ENCODE measurements at regions not wholly inside any gene's neighbourhood (a gene's known extent, or its start where the extent isn't known, plus 50 kb on each side); places are given as distances from the start of the nearest gene placed in this dataset.

GRCh38 chr4:11342401-11342800, 86.3 kb downstream of the HS3ST1 start:
- intact Hi-C loops (cut with DNase I), result no loop called here
- DNase-seq, result no peak

DNA sequence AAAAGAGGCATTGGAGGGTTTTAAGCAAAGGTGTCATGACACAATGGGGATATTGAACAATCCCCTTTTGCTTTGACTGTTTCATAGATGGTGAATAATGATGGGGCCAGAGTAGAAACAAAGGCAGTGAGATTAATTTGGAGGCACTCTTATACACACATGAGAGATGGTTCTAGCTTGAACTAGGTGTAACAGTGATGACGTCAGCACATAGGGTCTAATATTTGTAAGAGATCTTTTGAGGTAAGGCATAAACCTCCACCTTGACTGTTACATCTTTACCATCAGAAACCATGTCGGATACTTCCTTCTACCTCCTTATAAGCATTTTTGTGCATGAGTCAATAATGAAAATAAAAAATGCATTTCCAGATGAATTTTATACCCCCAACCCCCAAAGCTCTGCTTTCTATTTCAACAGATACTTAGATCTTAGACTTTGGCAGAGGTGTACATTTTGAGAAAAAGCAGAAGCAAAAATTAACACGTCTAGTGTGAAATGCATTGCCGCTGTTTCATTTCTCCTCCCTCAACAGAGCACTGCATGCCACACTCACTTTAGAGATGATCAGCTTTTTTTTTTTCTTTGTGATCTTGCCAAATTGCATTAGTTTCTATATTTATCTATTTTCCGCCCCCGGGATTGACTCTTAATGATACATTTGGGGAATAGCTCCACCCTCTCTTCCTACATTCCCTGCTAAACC, 87.2 kb downstream of the HS3ST1 start:
- intact Hi-C loops (cut with DNase I), result no loop called here
- peak in 8 of 42 donors; percentile 1 to 49 (median 6) for DNase-seq

- intact Hi-C loops (cut with DNase I), result no loop called here
- no peak for DNase-seq
These were observed 89.5 kb downstream of the HS3ST1 start for GRCh38 chr4:11338956-11339782.

DNA sequence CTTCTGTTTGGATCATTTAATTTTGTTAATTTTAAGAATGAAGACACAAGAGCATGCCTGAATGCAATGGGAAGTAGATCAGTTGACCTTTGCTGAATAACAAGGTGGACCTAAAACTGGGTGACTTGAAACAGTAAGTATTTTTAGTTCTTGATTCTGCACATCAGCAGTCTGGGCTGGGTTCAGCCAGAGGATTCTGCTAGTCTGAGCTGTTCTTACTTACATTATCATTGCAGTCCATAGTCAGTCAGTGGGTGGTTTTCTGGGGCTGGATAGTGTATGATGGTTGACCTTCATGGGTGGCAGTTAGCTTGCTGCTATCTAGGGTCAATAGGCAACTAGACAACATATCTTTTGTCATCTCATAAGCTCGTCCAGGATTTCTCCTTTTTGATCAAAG, 91.4 kb downstream of the HS3ST1 start:
- intact Hi-C loops (cut with DNase I), result no loop called here
- no peak for DNase-seq

GRCh38 chr4:11336435-11336834, 92.3 kb downstream of the HS3ST1 start:
- DNase-seq, result no peak
- intact Hi-C loops (cut with DNase I), result no loop called here

GRCh38 chr4:11334887-11335286, 93.8 kb downstream of the HS3ST1 start:
- intact Hi-C loops (cut with DNase I), result no loop called here
- no peak for DNase-seq

DNA sequence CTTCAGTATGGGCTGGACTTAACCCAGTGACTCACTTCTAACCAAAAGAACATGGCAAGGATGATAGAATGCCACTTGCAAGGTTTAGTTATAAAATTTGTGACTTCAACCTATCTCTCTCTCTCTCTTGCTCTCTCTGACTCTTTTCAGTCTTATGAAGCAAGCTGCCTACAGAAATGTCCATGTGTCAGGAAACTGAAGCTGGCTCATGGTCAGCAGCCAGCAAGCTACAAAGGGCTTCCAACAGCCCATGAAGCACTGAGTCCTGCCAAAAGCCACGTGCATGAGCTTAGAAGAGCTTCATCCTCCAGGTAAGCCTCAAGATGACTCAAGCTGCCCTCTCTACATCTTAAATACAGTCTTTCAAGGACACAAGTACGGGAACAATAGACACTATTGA, 100.3 kb downstream of the HS3ST1 start:
- DNase-seq, result no peak
- intact Hi-C loops (cut with DNase I), result no loop called here

DNA sequence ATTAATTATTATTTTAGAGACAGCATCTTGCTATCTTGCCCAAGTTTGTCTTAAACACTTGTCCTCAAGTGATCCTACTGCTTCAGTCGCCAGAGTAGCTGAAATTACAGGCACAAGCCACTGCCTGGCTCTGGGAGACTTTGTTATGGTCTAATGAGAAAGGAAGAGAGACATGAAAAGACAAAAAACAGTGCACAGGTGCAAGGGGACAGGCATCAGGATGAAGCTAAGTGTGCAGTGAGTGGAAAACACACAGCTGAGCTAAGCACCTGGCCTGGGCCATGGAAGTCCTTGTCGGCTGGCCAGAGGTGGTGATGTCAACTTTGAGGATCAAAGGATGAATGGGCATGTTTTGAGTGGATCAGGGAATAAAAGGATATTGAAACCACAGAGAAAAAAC, 102.7 kb downstream of the HS3ST1 start:
- intact Hi-C loops (cut with DNase I), result no loop called here
- DNase-seq, result no peak

DNA sequence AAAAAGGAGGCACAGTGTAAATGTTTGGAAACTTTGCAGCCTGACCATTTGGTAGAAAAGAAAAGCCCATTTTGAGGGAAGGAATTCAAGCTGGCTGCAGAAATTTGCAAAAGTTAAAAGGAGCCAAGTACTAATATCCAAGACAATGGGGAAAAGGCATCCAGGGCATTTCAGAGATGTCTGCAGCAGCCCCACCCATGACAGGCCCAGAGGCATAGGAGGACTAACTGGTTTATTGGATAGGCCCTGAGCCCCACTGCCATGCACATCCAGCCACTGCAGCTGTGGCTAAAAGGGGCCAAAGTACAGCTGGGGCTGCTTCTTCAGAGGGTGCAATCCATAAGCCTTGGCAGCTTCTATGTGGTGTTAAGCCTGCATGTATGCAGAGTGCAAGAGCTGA, 104.9 kb downstream of the HS3ST1 start:
- DNase-seq, result no peak
- intact Hi-C loops (cut with DNase I), result no loop called here

DNA sequence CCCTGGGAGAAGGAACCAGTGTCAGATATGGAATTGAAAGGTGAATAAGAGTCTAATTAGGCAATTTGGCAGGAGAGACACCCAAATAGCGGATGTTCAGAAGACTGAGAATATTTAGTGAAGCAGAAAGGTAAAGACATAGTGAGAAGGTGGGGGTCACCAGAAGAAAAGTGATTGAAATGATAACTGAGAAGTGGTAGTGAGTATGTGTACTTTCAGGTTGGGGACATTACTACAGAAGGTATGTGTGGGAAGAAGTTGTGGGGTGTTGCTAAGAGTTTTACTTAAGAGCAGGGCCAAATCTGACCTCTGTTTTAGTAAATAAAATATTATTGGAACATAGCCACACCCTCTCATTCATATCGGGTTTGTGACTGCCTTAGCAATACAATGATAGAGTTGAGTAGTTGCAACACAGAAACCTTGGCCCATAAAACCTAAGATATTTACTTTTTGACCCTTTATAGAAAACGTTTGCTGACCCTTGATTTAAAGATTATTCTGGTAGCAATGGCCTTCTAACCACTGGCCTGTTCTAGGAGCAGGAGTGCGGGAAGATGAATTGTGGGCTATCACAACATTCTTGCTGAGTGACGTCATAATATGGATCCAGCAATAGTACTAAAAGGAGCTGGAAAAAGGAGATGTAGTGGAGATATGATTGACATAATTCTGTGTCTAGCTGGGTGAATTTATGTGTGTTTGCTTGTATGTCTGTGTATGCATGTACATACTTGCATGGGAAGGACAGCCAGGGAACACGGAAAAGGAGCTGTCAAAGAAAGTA, 115.3 kb downstream of the HS3ST1 start:
- no peak for DNase-seq
- intact Hi-C loops (cut with DNase I), result no loop called here

DNA sequence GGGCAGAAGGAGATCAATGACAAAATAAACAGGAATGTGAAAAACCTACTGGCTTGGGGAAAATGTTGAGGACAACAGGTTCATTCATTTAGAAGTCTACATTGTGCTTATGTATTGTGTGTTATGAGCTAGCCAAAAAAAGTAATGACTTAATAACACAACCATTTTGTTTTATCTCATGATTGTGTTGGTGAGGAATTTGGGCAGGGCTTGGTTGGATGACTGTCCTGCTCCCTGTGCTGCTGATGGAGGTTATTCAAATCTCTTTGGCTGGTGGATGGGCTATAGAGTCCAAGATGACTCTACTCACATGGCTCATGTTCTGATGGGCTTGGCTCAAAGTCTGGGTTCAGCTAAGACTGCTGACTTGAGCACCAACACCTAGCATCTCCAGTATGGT, 116.3 kb downstream of the HS3ST1 start:
- intact Hi-C loops (cut with DNase I), result no loop called here
- DNase-seq, result no peak

GRCh38 chr4:11301075-11301660, 127.5 kb downstream of the HS3ST1 start:
- DNase-seq, result no peak

GRCh38 chr4:11299836-11300235, 128.9 kb downstream of the HS3ST1 start:
- DNase-seq, result no peak

More at GRCh38 chr4:11301075-11301660, 127.5 kb downstream of the HS3ST1 start:
- intact Hi-C loops (cut with DNase I), result no loop called here

DNA sequence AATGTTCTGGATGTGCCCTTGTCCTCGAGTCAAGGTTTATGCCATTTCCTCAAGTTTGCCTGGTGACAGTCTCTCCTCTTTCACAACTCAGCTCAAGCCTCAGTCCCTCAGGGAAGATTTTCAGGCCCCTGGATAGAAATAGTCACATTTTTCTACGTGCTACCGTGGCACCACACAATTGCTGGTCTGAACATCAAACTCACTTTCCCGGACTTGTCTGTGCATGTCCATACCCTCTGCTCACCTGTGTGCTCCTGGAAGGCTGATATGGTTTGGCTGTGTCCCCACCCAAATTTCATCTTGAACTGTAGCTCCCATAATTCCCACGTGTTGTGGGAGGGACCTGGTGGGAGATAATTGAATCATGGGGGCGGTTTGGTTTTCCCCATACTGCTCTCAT, 129.7 kb downstream of the HS3ST1 start:
- no peak for DNase-seq
- intact Hi-C loops (cut with DNase I), result no loop called here

More at GRCh38 chr4:11299836-11300235, 128.9 kb downstream of the HS3ST1 start:
- intact Hi-C loops (cut with DNase I), result no loop called here

- intact Hi-C loops (cut with DNase I), result no loop called here
These were observed 130.2 kb downstream of the HS3ST1 start for GRCh38 chr4:11298451-11298850.

DNA sequence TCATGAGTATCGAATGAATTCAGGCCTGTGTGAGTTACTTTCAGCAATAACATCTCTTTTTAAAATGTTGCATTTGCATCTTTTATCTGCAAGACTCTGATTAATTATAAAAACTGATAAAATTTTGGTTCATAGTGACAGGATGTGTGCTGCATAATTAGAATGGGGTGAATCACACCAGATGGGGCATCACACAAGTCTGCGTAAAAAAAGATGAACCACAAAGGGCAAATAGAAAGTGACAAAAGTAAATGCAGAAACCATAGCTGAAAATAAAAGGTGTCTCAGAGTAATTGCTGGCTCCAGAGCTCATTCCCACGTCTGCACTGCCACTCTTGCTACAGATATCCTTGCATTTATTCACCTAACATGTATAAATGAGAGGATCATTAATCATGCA, 131.1 kb downstream of the HS3ST1 start:
- DNase-seq, result no peak
- intact Hi-C loops (cut with DNase I), result no loop called here

More at GRCh38 chr4:11298451-11298850, 130.2 kb downstream of the HS3ST1 start:
- DNase-seq, result no peak

GRCh38 chr4:11297201-11297600, 131.5 kb downstream of the HS3ST1 start:
- intact Hi-C loops (cut with DNase I), result no loop called here
- DNase-seq, result peak in 13 of 42 donors; percentile 2 to 53 (median 17)

DNA sequence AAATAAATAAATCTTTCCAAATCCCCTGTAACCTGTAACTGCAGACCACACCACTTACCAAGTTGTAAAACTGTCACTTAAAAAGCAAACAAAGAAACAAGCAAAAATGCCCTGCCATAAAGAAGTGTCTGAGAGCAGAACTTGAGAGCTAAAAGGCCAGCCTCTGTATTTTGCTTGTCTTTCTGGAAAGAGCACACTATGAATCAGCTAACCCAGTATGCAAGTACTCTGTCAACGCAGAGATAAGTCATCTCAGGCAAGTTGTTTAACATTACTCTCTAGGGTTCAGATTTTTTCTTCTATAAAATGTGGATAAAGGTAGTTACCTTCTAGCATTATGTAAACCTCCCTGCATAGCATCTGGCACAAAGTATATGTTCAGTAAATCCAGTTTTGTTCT, 134.8 kb downstream of the HS3ST1 start:
- intact Hi-C loops (cut with DNase I), result no loop called here
- no peak for DNase-seq

DNA sequence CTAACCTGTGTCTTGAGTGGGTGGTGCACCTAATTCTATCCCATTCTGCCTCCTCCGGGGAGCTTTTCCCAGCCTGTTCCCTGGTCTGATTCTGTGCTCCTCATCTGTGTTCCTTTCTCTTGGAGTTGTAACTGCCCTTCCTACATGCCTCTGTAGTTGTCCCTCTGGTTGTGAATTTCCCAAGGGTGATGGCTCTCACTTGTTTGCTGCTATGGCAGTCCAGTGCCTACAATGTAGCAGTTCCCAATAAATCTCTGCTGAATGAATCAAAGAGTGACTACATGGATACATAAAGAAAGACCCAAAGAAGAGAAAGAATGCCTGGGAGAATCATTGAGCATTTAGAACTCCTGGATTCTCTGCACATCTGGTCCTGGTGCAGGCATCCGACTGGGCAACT, 141.6 kb downstream of the HS3ST1 start:
- DNase-seq, result no peak
- intact Hi-C loops (cut with DNase I), result no loop called here
